IPS-11a (cell line): ENCODE measurements at regions not wholly inside any gene's neighbourhood (a gene's known extent, or its start where the extent isn't known, plus 50 kb on each side); places are given as distances from the start of the nearest gene placed in this dataset.

Experiments
- H3K4me3 ChIP-seq: one replicate; pipeline ENCODE4 v1.5.1; 2013; ENCODE audit warnings: low read depth, low read length, control low read depth

DNA sequence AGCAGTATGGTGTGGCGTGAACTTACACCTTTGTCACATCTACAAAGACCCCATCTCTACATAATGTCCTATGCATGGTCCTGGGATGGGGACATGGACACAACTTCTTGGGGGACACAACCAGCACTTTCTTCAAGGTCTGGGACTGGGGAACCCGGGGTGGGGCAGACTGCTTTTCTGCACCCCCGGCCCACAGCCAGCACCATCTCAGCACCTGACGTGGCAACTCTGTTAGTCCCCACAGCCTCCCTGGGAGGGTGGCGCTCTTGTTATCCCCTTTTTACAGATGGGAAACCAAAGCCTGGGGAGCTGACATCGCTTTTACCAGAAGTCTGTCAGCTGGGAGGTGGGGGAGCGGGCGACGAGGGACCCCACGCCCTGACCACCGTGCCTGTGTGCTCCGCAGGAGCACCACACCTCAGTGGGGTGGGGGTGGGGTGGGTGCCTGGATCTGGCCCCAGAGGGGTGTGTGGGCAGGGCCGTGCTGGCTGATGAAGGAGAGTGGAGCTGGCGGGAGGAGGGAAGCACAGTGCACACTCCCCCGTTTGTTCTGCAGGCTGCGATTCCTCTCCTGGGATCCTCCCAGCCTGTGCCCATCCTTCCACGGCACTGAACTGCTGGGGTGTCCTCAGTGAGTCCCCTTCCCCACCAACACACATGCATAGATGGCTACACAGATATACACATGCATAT lies 115.4 kb upstream of the GSE1 start:
- no peak overlapping the region for H3K4me3 ChIP-seq

DNA sequence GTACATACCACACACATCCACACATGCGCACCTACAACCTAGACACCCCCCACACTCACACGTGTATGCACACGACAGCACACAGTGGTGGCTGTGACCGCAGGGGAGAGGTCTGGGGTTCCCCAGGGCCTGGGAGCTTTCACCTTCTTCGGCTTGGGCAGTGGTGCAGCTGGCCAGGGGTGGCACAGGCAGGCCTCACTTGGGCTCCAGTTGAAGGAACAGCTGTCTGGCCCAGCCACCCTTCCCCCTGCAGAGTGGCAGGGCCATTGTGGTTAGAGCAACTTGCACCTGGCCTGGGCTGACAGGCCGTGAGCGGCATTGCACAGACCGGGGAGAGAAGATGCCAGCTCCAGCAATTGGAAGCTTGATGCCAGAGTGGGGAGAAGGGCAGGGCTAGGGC lies 114.5 kb upstream of the GSE1 start:
- H3K4me3 ChIP-seq = no peak overlapping the region

DNA sequence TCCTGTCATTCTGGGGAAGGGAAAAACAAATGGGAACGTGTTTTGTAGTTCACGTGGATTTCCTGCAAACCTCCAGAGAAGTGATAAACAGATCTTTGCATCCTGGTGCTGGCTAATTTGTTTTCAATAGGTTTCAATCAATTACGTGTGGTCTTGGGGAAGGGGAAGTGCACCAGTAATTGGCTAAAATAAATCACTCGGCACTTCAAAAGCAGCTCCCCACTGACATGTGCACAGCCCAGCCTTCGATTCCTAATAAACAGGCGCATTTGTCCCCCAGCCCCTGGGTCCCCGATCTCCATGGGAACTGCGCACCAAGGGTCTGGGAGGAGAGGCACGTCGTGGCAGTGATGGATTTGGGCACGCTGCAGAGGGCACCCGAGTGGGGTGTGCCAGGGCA lies 112.9 kb upstream of the GSE1 start:
- H3K4me3 ChIP-seq = no peak overlapping the region

DNA sequence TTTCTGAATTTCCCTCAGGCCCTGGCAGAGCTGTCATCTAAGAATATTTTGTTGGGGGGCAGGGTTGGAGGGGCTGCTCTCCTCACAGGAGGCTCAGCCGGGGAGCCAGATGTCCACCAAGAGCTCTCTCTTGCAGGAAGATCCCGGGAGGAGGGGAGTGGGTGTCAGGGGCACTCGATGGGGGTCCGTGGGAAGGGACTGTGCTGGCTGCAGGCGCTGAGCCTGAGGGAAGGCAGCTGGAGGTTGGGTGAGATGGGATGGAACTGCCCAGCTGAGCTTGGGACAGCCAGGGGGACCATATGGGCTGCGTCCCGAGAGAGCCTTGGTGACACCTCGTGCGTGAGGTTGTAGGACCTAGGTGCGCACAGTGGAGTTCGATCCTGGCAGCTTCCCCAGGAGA lies 111.2 kb upstream of the GSE1 start:
- H3K4me3 ChIP-seq = no peak overlapping the region

DNA sequence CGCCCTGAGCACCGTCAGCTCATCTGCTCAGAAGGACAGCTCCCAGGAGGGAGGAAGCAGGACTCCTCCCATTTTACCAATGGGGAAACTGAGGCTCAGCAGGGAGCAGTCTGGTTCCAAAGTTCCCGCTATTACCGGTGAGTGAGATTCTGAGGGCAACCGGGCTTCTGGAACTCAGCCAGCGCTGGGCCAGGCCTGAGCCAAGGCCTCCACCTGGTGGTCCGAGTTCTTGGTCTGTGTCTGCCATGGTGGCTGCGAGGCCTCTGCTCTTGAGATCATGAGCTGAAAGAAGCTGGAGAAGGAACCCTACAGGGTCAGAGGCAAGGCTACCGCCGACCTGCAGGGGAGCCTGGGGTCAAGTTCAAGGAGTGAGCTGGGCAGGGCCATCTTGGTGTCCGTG lies 110.8 kb upstream of the GSE1 start:
- H3K4me3 ChIP-seq = no peak overlapping the region

DNA sequence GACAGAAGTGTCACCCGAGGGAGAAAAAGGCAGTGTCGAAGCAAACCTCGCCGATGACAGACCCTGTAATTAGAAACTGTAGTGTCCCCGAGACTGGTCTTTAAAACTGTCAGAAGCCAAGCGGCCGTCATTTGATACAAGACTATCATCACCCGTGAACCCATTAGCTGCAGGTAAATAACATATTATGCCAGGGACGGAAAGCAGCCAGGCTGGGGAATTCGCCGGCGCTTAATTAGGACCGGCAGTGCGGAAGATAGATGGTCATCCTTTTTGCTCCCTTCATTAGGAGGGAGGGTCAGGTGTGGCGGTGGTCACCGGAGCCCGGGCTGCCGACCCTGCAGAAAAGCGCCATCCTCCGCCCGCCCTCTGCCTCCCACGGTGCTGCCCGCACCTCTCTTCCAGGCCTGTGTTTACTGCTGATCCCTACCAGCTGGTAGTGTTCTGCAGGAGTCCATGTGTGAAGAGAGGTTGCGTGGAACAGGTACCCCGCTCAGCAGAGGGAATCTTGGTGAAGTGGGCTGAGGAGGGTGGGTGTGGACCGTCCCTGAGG lies 109.4 kb upstream of the GSE1 start:
- H3K4me3 ChIP-seq = no peak overlapping the region

DNA sequence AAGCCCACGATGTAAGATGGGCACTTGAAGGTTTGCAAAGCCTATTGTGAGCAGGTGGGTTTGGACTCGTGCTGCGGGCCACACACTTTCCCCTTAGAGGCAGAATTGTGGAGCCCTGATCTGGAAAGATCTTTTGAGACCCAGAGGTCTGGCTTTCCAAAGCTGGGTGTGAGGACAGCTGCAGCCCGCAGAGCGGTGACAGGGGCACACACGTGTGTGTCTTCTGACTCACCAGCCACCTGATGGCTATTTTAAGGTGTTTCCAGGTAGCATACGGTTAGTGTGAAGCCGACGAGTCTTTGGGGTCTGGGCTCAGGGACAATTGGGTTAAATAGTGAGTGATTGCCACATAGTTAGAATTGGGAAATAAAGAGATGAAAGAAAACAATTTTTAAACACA lies 108.9 kb upstream of the GSE1 start:
- H3K4me3 ChIP-seq = no peak overlapping the region

DNA sequence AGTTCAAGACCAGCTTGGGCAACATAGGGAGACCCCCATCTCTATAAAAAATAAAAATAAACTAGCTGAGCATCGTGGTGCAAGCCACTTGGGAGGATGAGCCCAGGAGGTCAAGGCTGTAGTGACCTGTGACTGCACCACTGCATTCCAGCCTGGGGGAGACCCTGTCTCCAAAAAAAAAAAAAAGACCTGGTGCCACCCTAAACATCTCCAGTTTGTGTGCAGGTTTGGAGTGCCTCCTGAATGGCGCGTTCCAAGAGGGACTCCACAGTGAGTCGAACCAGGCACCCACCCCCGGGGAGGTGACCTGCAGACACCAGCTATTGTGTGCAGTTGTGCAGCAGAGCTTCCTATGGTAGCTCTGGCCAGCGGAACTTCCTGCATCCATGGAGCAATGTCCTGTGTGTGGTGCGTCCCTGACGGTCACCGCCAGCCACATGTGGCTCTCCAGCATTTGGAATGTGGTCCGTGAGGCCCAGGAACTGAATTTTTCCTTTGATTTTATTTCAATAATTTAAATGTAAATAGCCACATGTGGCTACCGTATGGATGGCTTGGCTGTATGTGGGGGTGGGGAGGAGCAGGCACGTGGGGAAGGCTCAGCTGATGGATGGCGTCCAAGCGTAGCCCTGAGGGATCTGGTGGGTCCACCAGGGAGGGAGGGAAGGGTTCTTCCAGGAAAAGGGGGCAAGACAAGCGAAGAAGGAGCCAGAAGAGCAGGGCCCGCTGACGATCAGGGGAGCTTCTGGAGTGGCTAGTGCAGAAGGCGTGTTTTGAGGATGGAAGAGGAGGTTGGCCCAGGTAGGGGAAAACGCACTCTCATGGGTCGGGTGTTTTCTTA lies 107.1 kb upstream of the GSE1 start:
- no peak overlapping the region for H3K4me3 ChIP-seq

DNA sequence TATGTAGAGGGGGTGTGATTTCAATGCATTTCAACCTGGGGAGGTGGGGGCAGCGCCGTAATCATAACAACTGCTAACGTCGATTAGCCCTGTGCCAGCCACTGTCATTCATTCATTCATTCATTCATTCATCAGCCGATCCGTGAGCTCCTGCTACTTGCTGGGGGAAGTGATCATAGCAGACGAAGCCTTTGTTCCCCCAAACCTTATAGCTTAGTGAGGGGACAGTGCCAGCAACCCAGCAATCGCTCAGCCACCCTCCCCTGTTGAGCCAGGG lies 106.5 kb upstream of the GSE1 start:
- H3K4me3 ChIP-seq = no peak overlapping the region

DNA sequence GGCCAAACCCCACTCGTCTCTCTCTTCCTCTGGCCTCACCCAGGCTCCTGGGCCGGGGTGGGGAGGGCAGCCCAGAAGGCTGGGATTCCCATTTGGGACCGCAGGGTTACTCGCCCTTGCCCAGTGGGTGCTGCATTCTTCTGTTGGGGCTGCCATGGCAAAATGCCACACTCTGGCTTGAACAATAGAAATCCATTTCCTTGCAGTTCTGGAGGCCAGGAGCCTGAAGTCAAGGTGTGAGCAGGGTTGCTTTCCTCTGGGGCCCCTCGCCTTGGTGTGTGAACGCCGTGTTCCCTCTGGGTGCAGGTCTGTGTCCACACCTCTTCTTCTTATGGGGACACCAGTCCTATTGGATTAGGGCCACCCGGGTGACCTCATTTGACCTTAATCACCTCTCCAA lies 105.8 kb upstream of the GSE1 start:
- no peak overlapping the region for H3K4me3 ChIP-seq

DNA sequence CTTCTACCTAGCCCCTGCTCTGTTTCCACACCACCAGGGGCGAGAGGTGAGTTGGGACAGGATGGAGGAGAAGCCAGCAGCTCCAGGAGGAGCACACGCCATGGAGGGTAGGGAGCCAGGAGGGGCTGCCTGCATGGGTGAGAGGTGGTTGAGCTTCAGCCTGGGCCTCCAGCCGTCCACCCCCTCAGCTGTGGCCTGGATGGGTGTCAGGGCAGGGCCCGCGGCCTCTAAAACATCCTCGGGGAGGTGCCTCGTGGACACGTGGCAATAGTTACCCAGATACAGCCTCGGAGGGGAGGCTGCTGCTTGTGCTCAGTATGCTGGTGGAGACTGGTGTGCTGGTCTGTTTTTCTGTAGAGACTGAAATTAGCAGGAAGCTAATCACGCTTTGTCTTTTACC lies 104.7 kb upstream of the GSE1 start:
- no peak overlapping the region for H3K4me3 ChIP-seq

DNA sequence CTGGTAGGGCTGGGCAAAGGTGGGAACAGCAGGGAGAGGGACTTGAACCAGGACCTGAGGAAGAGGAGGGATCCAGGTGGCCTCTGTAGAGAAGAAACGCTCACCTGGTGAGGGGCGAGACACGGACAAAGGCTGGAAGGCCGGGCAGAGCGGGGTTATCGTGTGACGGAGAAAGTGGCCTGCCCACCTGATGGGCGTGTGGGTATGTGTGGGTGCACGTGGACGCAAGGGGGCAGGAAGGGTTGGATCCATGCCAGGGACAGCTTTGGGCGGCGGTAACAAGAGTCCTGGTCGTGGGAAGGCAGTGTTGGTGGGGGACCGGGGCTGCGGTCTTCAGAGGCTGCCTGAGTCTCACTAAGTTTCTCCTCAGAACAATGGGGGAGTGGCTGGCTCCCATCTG lies 104.1 kb upstream of the GSE1 start:
- no peak overlapping the region for H3K4me3 ChIP-seq

DNA sequence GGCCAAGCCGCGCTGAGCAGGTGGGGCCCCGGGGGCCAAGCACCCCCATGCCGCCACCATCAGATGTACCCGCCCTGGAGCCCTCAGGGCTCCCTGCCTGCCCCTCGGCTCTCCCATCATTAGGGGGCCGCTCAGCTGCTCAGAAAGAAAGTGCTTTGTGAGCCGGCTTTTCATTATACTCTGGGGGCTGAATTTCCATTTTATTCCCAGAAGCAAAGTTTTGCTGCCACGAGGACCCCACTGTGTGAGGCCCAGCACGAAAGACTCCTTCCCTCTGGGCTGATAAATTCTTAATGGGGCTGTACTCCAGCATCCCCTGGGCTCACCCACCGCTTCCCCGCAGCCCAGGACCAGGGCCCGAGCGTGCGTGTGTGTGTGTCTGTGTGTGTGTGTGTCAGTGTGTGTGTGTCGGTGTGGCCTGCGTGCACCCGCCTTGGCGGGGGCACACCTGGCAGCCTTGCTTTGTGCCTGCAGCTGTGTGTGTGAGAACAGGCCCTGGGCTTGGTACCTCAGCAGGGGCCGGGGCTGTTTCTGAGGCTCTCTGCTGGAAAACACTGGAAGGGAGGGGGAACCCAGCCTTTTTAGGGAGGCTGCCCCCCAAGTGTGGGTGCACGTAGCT lies 103.0 kb upstream of the GSE1 start:
- no peak overlapping the region for H3K4me3 ChIP-seq

DNA sequence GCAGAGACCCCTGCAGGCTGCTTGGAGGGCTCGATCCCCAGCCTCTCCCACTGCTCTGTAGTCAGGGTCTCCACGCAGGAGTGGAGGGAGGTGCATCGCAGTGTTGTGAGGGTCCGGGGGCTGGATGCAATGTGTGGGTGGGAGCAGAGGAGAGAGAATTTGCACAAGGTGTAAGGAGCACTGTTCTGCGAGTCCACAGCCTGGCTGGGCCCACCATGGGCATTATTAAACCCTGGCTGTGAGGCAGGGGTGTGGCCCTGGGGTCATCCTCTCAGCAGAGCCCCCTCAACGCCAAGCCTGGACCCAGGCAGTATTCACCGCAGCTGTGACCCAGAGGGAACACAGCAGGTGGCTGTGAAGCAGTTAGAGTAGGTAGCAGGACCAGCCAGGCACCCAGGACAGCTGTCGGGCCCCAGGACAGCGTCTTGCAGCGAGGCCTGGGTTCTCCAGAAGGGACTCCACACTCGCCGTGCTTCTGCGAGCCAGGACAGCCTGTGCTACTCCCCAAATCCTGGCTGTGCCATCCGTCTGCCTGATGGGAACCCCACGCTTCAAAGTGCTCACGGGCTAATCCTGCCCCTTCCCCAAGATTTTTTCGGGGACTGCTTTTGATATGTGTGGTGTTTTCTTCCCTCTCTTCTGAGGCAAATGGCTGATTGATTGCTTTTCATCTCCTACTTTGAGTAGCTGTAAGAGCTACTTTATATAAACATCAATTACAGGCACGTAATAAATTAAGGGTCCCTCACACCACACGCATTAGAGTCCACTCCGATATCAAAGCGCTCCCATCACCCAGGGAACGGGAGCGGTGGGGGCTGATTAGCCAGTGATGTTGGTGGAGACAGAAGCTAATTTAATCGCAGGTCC lies 100.9 kb upstream of the GSE1 start:
- no peak overlapping the region for H3K4me3 ChIP-seq

DNA sequence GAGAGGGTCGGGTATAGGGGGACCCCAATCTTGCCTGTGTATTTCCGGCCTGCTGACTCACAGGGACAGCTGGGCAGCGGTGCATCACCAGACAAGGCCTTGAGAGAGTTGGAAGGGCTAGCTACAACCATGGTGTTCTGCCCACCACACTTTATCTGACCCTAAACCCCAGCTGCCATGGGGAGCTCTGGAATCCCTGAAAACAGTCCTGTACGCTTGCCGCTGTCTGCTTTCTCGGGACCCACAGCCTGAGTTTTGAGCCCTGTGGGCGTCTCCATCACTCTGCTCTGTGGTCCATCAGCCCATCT lies 100.4 kb upstream of the GSE1 start:
- H3K4me3 ChIP-seq = no peak overlapping the region

DNA sequence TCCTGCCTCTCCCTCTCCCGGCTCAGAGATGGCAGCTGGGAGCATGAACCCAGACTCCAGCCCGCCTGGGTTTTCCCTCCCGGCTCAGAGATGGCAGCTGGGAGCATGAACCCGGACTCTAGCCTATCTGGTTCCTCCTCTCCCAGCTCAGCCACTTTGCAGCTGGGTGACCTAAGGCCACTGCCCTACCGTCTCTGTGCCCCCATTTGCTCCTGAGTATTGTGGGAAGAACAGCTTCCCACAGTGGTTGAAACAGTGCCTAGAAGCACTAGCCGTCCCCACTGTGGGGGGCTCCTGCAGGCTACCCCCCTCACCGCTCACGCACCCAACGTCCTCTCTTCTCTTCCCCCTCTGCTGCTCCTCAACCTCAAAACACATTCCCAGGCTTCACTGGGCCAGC lies 99.9 kb upstream of the GSE1 start:
- no peak overlapping the region for H3K4me3 ChIP-seq

DNA sequence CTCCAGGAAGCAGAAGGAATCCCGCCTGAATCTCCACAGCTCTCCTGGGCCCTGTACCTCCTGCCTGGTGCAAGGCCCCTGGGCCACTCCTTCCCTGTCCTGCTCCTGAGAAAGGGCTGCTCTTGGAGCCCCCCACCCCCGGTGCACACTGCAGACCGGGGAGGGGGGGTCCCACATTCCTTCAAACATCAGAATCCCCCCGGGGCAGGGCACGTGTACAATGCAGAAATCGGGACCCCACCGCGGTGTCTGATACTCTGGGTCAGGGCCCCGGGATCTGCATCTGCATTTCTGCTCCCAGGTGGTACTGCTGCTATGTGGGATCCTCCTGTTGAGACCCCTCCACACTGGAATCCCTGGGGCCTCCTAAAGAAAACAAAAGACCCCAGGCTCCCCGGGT lies 99.5 kb upstream of the GSE1 start:
- H3K4me3 ChIP-seq = no peak overlapping the region

DNA sequence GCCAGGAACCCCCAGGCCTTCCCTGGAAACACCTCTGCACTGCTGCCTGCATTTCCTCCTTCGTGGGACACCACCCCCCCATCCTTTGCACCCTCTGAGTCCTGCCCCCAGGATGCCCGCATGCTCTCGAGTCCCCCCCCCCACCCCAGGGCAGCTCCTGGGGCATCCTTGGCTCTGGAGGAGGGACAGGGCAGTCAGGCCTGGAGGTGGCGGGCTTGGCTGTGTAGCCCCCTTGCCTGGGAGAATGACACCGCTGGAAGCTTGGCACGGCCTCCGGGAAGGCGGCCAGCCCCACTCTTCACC lies 98.9 kb upstream of the GSE1 start:
- H3K4me3 ChIP-seq = no peak overlapping the region

DNA sequence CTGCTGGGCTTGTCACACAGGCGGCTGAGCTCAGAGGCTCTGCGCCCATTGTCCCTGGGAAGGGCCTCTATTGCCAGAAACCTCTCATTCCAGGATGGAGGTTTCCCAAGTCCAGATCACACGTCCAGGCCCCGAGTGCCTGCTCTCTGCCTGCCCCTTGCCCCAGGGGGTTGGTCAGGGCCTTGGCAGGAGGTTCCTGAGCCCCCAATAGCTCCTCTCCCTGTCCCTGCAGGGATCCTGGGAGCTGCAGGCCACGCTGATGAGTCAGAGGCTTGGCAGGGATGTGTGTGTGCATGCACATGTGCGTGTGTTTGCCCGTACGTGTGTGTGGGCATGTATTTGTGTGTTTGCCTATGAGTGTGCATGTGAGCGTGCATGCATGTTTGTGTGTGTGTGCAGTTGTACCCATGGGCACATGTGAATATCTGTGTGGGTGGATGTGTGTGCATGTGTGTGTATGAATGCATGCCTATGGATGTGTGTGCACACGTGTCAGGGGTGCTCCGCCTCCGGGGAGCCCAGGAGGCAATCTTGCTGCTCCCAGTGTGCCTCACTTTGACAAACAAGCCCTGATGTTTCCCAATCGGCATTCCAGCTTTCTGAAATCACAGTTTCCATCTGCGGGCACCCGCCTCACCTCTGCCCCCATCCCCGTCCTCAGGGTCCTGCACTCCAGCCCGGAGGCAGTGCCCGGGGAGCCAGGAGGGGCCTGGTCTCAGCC lies 98.4 kb upstream of the GSE1 start:
- no peak overlapping the region for H3K4me3 ChIP-seq

DNA sequence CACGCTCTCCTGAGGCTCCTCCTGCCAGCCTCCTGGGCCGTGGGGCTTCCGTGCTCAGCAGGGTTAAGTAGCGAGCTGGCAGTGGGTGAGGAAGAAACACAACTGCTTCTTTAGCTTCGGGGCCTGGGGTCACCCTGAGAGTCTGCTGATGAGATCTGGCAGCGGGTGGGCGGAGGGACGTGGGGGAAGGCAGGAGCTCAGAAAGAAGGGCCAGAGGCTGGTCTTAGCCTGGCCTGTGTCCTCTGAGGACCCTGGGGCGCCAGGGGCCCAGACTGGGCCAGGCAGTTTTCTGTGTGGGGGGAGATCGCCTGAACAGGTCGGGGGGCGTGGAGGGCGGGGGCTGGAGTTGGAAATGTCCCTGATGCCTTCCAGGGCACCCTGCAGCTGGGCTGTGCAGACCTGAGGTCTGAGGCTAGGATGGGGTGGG lies 97.8 kb upstream of the GSE1 start:
- H3K4me3 ChIP-seq = no peak overlapping the region

DNA sequence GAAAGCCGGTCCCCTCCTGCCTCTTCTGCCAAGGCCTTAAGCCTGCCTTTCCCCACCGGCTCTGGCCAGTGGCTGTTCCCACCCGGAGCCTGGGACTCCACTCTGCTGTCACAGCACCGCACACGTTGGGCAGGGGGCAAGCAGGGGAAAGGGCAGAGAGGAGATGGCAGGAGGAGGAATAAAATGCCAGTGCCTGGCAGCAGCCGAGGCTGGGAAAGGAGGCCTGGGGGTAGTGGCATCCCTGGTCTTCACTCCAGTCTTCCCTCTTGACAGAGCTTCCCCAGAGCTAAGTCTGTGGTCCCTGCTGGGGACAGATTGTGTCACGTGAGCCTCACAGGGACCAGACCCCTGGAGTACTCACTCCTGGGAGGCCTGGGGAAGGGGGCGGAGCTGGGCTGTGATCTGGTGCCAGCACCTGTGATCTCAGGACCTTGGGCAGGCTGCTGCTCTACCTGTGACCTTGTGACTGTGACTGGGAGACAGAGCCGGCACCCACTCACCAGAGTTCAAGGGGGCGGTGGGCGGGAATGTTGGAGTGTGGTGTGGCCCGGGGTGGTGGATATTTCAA lies 97.2 kb upstream of the GSE1 start:
- H3K4me3 ChIP-seq = no peak overlapping the region
